ENCODE measurements at regions not wholly inside any gene's neighbourhood (a gene's known extent, or its start where the extent isn't known, plus 50 kb on each side); places are given as distances from the start of the nearest gene placed in this dataset.

DNA sequence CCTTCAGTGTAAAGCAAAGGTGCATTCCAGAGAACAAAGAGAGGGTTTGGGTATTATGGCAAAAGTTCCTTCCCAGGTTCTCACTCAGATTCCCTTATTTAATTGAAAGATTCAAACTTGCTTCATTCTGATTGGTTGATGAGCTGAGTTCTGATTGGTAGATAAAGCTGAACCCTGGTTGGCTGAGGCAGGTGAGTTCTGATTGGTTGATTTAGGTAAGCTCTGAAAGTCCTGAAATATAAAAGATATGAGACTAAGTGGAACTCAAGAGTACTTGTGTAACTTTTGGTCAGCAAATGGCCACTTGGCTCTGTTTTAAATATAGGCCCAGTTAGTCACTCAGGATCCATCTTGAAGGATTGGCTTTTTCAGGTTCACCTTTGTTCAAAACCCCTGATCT lies 99.8 kb upstream of the FBXO11 start:
- TF ChIP-seq, protein P1, sequence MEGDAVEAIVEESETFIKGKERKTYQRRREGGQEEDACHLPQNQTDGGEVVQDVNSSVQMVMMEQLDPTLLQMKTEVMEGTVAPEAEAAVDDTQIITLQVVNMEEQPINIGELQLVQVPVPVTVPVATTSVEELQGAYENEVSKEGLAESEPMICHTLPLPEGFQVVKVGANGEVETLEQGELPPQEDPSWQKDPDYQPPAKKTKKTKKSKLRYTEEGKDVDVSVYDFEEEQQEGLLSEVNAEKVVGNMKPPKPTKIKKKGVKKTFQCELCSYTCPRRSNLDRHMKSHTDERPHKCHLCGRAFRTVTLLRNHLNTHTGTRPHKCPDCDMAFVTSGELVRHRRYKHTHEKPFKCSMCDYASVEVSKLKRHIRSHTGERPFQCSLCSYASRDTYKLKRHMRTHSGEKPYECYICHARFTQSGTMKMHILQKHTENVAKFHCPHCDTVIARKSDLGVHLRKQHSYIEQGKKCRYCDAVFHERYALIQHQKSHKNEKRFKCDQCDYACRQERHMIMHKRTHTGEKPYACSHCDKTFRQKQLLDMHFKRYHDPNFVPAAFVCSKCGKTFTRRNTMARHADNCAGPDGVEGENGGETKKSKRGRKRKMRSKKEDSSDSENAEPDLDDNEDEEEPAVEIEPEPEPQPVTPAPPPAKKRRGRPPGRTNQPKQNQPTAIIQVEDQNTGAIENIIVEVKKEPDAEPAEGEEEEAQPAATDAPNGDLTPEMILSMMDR (IDR thresholded peaks at IDR 0.05) = no peak
- TF ChIP-seq POLR2AphosphoS5 (IDR thresholded peaks at IDR 0.05) = no peak
